Erythroblast (primary cell): ENCODE measurements at regions not wholly inside any gene's neighbourhood (a gene's known extent, or its start where the extent isn't known, plus 50 kb on each side); places are given as distances from the start of the nearest gene placed in this dataset.

Experiments
- GATA1 ChIP-seq: IDR thresholded peaks from 2 replicates; pipeline ENCODE4 v1.6.1; 2011; ENCODE audit warnings: low read depth, mild to moderate bottlenecking, control low read depth, low read length, moderate library complexity
- POLR2A ChIP-seq: IDR thresholded peaks from 2 replicates; pipeline ENCODE4 v1.6.1; 2011; ENCODE audit warnings: mild to moderate bottlenecking, low read length

DNA sequence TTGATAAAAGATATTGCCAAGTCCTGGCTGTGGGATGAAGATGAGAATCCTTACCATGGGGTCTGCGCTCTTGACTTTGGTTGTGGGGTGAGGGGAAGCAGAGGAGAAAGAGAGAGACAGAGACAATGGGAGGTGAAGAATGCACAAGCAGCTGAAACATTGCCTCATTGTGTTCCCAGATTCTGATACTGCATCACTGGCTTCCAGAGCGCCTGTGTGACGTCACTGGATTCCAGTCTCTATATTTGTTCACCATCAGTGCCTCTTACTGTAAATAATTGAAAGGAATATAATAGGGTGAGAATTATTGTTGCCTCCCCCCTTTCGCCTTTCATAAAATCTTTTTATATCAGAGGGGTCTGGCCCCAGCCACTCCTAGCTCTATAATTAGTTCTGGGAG lies 188.9 kb upstream of the NTF3 start:
- TF ChIP-seq POLR2A = no peak
- TF ChIP-seq GATA1 = no peak
